H1 (cell line): ENCODE measurements at regions not wholly inside any gene's neighbourhood (a gene's known extent, or its start where the extent isn't known, plus 50 kb on each side); places are given as distances from the start of the nearest gene placed in this dataset.
A peak's percentile ranks its signal among the peaks of the same experiment; 100 is the strongest.

ENCODE experiments used
- CTCF ChIA-PET: fragments of 300-600 bp; sonication (Branson Sonifier 250); formaldehyde crosslinking; loops from one replicate; lab custom pipeline; 2021; ENCODE audit not compliant: partially characterized antibody; lab: Charles Lee
- POLR2A ChIA-PET: fragments of 300-600 bp; sonication (Branson Sonifier 250); formaldehyde crosslinking; loops from one replicate; lab custom pipeline; 2021; ENCODE audit warnings: inconsistent platforms; ENCODE audit not compliant: partially characterized antibody; lab: Charles Lee
- DNase-seq, 2 experiments: peaks; one replicate each; pipeline versions ENCODE4 v3.0.0 to v3.0.0-alpha.2; 2010 to 2022; ENCODE audit warnings: low spot score in 2 of 2, low read depth in 1 of 2, mixed read lengths in 1 of 2
- FAIRE-seq: peaks from 2 replicates; lab custom pipeline; 2011; peaks lifted over from hg19 to GRCh38; lab: Jason Lieb, UNC
- H2AFZ ChIP-seq: 2 replicates; pipeline ENCODE4 v1.8.1; 2012; ENCODE audit warnings: low read length, inconsistent platforms
- H2AK5ac ChIP-seq: 2 replicates; pipeline ENCODE4 v1.6.1; 2013; ENCODE audit warnings: low read depth, low read length
- H2BK120ac ChIP-seq: replicated peaks from 2 replicates; pipeline ENCODE3; 2013; ENCODE audit warnings: low read depth, low read length, inconsistent platforms
- H2BK12ac ChIP-seq: 2 replicates; pipeline ENCODE4 v1.6.1; 2013; ENCODE audit warnings: low read depth, low read length
- H2BK15ac ChIP-seq: 2 replicates; pipeline ENCODE4 v1.6.1; 2013; ENCODE audit warnings: low read length
- H2BK20ac ChIP-seq: 2 replicates; pipeline ENCODE4 v1.6.1; 2013; ENCODE audit warnings: low read length
- H2BK5ac ChIP-seq: 2 replicates; pipeline ENCODE4 v1.6.1; 2013; ENCODE audit warnings: low read depth, low read length
- H3K14ac ChIP-seq: 2 replicates; pipeline ENCODE4 v1.6.1; 2013; ENCODE audit warnings: inconsistent platforms; ENCODE audit not compliant: insufficient read length
- H3K18ac ChIP-seq: 2 replicates; pipeline ENCODE4 v1.6.1; 2013; ENCODE audit warnings: low read length; ENCODE audit errors: extremely low read depth
- H3K23ac ChIP-seq: 2 replicates; pipeline ENCODE4 v1.6.1; 2013; ENCODE audit warnings: inconsistent platforms; ENCODE audit not compliant: insufficient read length
- H3K23me2 ChIP-seq: 2 replicates; pipeline ENCODE4 v1.6.1; 2013; ENCODE audit warnings: low read depth, low read length
- H3K27ac ChIP-seq: 2 replicates; pipeline ENCODE4 v1.6.1; 2011; ENCODE audit warnings: low read depth, low read length, inconsistent platforms
- H3K27me3 ChIP-seq, 4 experiments: replicated peaks in 1 of 4; 1 replicate in 1 of 4; 2 replicates in 3 of 4; pipeline versions ENCODE4 v1.6.1 to v1.8.1; 2011 to 2013; ENCODE audit warnings: low read length in 3 of 4, mild to moderate bottlenecking in 3 of 4, inconsistent platforms in 2 of 4, mixed read lengths in 2 of 4, moderate library complexity in 1 of 4; ENCODE audit not compliant: control insufficient read depth in 3 of 4, insufficient read depth in 3 of 4; ENCODE audit errors: extremely low read depth in 1 of 4
- H3K36me3 ChIP-seq, 4 experiments: 2 replicates each; pipeline versions ENCODE4 v1.6.1 to v1.8.1; 2011 to 2013; ENCODE audit warnings: mild to moderate bottlenecking in 4 of 4, low read length in 3 of 4, moderate library complexity in 2 of 4, control low read depth in 1 of 4, inconsistent platforms in 1 of 4; ENCODE audit not compliant: insufficient read depth in 4 of 4, control insufficient read depth in 2 of 4
- H3K4ac ChIP-seq: replicated peaks from 2 replicates; pipeline ENCODE3; 2013; ENCODE audit warnings: low read length, low read depth, mixed read lengths, inconsistent platforms; ENCODE audit not compliant: insufficient read length
- H3K4me1 ChIP-seq, 4 experiments: replicated peaks in 1 of 4; 1 replicate in 1 of 4; 2 replicates in 3 of 4; pipeline versions ENCODE4 v1.6.1 to v1.8.1; 2011 to 2013; ENCODE audit warnings: low read length in 3 of 4, inconsistent platforms in 2 of 4, mixed read lengths in 1 of 4; ENCODE audit not compliant: insufficient read depth in 4 of 4, control insufficient read depth in 3 of 4
- H3K4me2 ChIP-seq, 2 experiments: 2 replicates each; pipeline versions ENCODE4 v1.6.1 to v1.8.1; 2011 to 2013; ENCODE audit warnings: low read depth in 2 of 2, low read length in 2 of 2, control low read depth in 1 of 2, inconsistent platforms in 1 of 2, mild to moderate bottlenecking in 1 of 2; ENCODE audit not compliant: insufficient read depth in 1 of 2
- H3K4me3 ChIP-seq, 4 experiments: fragments of 200-600, 300-600 bp in 1 of 4; sonication (generic), shearing (Covaris generic), sonication (Bioruptor Twin) in 1 of 4; 2 replicates each; pipeline versions ENCODE4 v1.5.1 to v1.8.1; 2011 to 2016; ENCODE audit warnings: low read length in 4 of 4, low read depth in 3 of 4, control low read depth in 2 of 4, inconsistent platforms in 2 of 4, mild to moderate bottlenecking in 2 of 4, mixed read lengths in 1 of 4, moderate library complexity in 1 of 4; ENCODE audit not compliant: insufficient read depth in 2 of 4; ENCODE audit errors: extremely low read depth in 1 of 4
- H3K56ac ChIP-seq: replicated peaks from 2 replicates; pipeline ENCODE3; 2013; ENCODE audit warnings: low read depth, mild to moderate bottlenecking, mixed read lengths, low read length, inconsistent platforms; ENCODE audit not compliant: insufficient read length
- H3K79me1 ChIP-seq: 2 replicates; pipeline ENCODE4 v1.6.1; 2013; ENCODE audit warnings: low read depth, low read length, control low read depth
- H3K79me2 ChIP-seq, 2 experiments: 2 replicates each; pipeline versions ENCODE4 v1.6.1 to v1.8.1; 2012 to 2013; ENCODE audit warnings: low read length in 2 of 2, mild to moderate bottlenecking in 2 of 2, inconsistent platforms in 1 of 2; ENCODE audit not compliant: insufficient read depth in 2 of 2, control insufficient read depth in 1 of 2
- H3K9ac ChIP-seq, 4 experiments: replicated peaks in 1 of 4; 1 replicate in 1 of 4; 2 replicates in 3 of 4; pipeline versions ENCODE4 v1.6.1 to v1.8.1; 2011 to 2013; ENCODE audit warnings: low read depth in 3 of 4, low read length in 3 of 4, control low read depth in 2 of 4, mild to moderate bottlenecking in 2 of 4, moderate library complexity in 2 of 4, inconsistent platforms in 1 of 4; ENCODE audit errors: extremely low read depth in 1 of 4
- H3K9me3 ChIP-seq, 2 experiments: 2 replicates each; pipeline versions ENCODE4 v1.6.1 to v1.8.1; 2012 to 2013; ENCODE audit warnings: mild to moderate bottlenecking in 2 of 2, moderate library complexity in 2 of 2, control low read depth in 1 of 2, inconsistent platforms in 1 of 2, low read depth in 1 of 2, low read length in 1 of 2, mixed read lengths in 1 of 2; ENCODE audit not compliant: insufficient read depth in 2 of 2
- H4K20me1 ChIP-seq, 2 experiments: replicated peaks in 1 of 2; 2 replicates each; pipeline versions ENCODE3 to v1.8.1; 2011 to 2013; ENCODE audit warnings: inconsistent platforms in 2 of 2, low read length in 2 of 2, mild to moderate bottlenecking in 1 of 2; ENCODE audit not compliant: insufficient read depth in 2 of 2, control insufficient read depth in 1 of 2
- H4K5ac ChIP-seq: 2 replicates; pipeline ENCODE4 v1.6.1; 2013; ENCODE audit warnings: low read length, low read depth, mixed read lengths, inconsistent platforms; ENCODE audit not compliant: insufficient read length
- H4K8ac ChIP-seq: 2 replicates; pipeline ENCODE4 v1.8.0; 2013; ENCODE audit warnings: mild to moderate bottlenecking, moderate library complexity, low read length, inconsistent platforms; ENCODE audit not compliant: insufficient read depth; ENCODE audit errors: extremely low read depth
- H4K91ac ChIP-seq: replicated peaks from 2 replicates; pipeline ENCODE3; 2013; ENCODE audit warnings: low read length, mixed read lengths, inconsistent platforms; ENCODE audit not compliant: insufficient read length
- CHD2 ChIP-seq: IDR thresholded peaks from 2 replicates; pipeline ENCODE4 v1.6.1; 2012; ENCODE audit warnings: low read length, improper control_type of control experiment
- CTBP2 ChIP-seq: IDR thresholded peaks from 2 replicates; pipeline ENCODE4 v1.7.0; 2011; ENCODE audit warnings: borderline replicate concordance, mild to moderate bottlenecking, moderate library complexity, mixed read lengths, low read length; ENCODE audit not compliant: insufficient read depth, insufficient read length
- GABPA ChIP-seq: IDR thresholded peaks from 2 replicates; pipeline ENCODE4 v1.6.1; 2011; ENCODE audit warnings: mild to moderate bottlenecking, low read length, moderate library complexity, borderline replicate concordance; ENCODE audit not compliant: insufficient read depth
- GTF2F1 ChIP-seq: IDR thresholded peaks from 2 replicates; pipeline ENCODE4 v1.6.1; 2012; ENCODE audit warnings: low read depth, low read length, improper control_type of control experiment, borderline replicate concordance
- PHF8 ChIP-seq: fragments of 200-600 bp; sonication (generic); conservative IDR thresholded peaks from 2 replicates; pipeline ENCODE4 v1.7.1; 2012; ENCODE audit warnings: low read depth, mild to moderate bottlenecking, inconsistent platforms, low read length, moderate library complexity
- POU5F1 ChIP-seq: IDR thresholded peaks from 2 replicates; pipeline ENCODE4 v1.6.1; 2011; ENCODE audit warnings: low read depth, mild to moderate bottlenecking, low read length, moderate library complexity
- RAD21 ChIP-seq, 2 experiments: IDR thresholded peaks in 1 of 2; conservative IDR thresholded peaks in 1 of 2; 2 replicates each; pipeline ENCODE4 v1.6.1; 2011; ENCODE audit warnings: low read depth in 2 of 2, low read length in 2 of 2, improper control_type of control experiment in 1 of 2, inconsistent platforms in 1 of 2, mild to moderate bottlenecking in 1 of 2, moderate library complexity in 1 of 2
- RNF2 ChIP-seq: fragments of 200-900, 300-1000 bp; sonication (generic); IDR thresholded peaks from 2 replicates; pipeline ENCODE4 v1.7.1; 2016; ENCODE audit warnings: borderline replicate concordance, low read depth, mild to moderate bottlenecking, antibody characterized with exemption, low read length; ENCODE audit not compliant: poor library complexity, severe bottlenecking; ENCODE audit errors: missing control alignments
- WGBS, 2 experiments: shearing (Covaris generic) in 1 of 2; methylation state at CpG; one replicate each; pipeline versions ENCODE4 v1.1.6 to v1.1.7; 2013 to 2015; ENCODE audit warnings: low lambda C conversion rate in 2 of 2, mixed read lengths in 2 of 2, inconsistent platforms in 1 of 2, low coverage in 1 of 2, missing lambda C conversion rate in 1 of 2; ENCODE audit not compliant: insufficient replicate concordance in 2 of 2, insufficient coverage in 1 of 2, insufficient read length in 1 of 2; ENCODE audit errors: extremely low coverage in 1 of 2, missing lambda C conversion rate in 1 of 2; 5-methylcytosine and 5-hydroxymethylcytosine counted together

DNA sequence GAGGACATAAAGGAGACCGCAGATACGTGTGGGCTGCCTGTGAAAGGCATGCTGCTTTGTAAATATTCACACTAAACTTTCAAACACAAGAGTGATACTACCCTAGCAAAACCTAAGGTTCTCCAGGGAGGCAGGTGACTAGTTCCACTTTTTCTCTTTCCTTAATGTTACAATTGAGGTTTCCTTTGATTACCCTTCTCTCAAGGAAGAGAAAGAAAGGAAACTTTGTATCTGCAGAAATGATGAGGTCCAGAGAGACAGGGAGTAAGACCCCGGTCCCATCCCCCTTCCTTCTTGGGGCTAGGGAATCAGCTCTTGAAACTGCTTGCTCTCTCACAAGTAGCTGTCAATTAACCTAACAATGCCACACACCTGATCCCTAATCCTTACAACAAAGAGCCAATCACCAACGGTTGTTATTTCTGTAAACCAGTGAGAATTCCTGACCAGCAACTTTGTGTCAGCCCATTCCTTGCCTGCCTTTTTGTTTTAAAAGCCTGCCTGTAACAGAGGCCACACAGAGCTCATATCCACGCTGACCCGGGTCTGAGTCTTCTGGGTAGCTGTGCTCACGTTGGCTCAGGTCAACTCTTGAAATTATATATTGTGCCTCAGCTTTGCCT is 754.8 kb upstream of the FRG1 start:
- H3K23me2 ChIP-seq: no peaks in the 10 kb centered on the region
- no peak overlapping the region for H4K8ac ChIP-seq
- H3K27me3 ChIP-seq: no peaks in the 10 kb centered on the region
- H2BK12ac ChIP-seq: peak overlapping the region; percentile 77
- H3K56ac ChIP-seq: no peak overlapping the region
- H3K4me1 ChIP-seq: peaks cover 5 to 16% (median 14%) of the 10 kb centered on the region in 4 experiments; a peak in 5 of 7 replicates
- peak overlapping the region; percentile 56 for H2BK120ac ChIP-seq
- FAIRE-seq (peak; percentile 100), DNase-seq (peak in 1 of 2 experiments; percentile 76)
- H2AFZ ChIP-seq: no peak overlapping the region
- peak overlapping the region in 2 of 4 experiments; percentile 5 to 37; a peak in 2 of 8 replicates for H3K4me3 ChIP-seq
- H3K14ac ChIP-seq: no peak overlapping the region
- no peak overlapping the region for H3K23ac ChIP-seq
- WGBS, 2 experiments: 11% methylated on average over 7 of the region's 7 CpGs; no CpG with 5 or more reads in 1 of the 2 experiments
- peak overlapping the region; percentile 51 for H4K91ac ChIP-seq
- H3K18ac ChIP-seq: peak overlapping the region; percentile 52
- H2BK5ac ChIP-seq: peak overlapping the region; percentile 42; the same call in 1 of the 2 replicates
- no peaks in the 10 kb centered on the region for H3K79me1 ChIP-seq
- ChIA-PET CTCF (interaction anchor here (0.5 to 1.8 kb wide), 7 partner anchors 9 to 1166 kb away, joined by 3 to 6 read pairs (median 4); no protein-coding TSS in a partner anchor), POLR2A (interaction anchor here (1.0 to 1.6 kb wide), 4 partner anchors 9 to 1076 kb away, joined by 3 to 9 read pairs (median 4); partner anchors contain the start of gene TRIML2)
- peak overlapping the region; percentile 85 for H4K5ac ChIP-seq
- peaks cover 3 to 6% of the 10 kb centered on the region in 2 experiments; a peak in 2 of 4 replicates for H3K9me3 ChIP-seq
- no peak overlapping the region; a peak in 1 of 7 replicates for H3K9ac ChIP-seq
- H3K4ac ChIP-seq: no peak overlapping the region
- H2AK5ac ChIP-seq: no peak overlapping the region
- peaks cover 0 to 4% (median 0%) of the 10 kb centered on the region in 4 experiments; a peak in 2 of 8 replicates for H3K36me3 ChIP-seq
- H2BK15ac ChIP-seq: 0 out of 2 replicates have a peak overlapping the region, but pooled peaks have one; percentile 32
- peak overlapping the region; percentile 72 for H3K27ac ChIP-seq
- peak overlapping the region; percentile 28 to 43 for H3K4me2 ChIP-seq
- no peaks in the 10 kb centered on the region for H3K79me2 ChIP-seq
- H2BK20ac ChIP-seq: peak overlapping the region; percentile 94; the same call in 1 of the 2 replicates
- no peaks in the 10 kb centered on the region for H4K20me1 ChIP-seq
- no peak for TF ChIP-seq POU5F1
- TF ChIP-seq CTBP2: no peak
- TF ChIP-seq GTF2F1: no peak
- no peak for TF ChIP-seq RNF2
- TF ChIP-seq GABPA: no peak
- 0 out of 4 replicates have a peak, but pooled peaks of 1 of the 2 experiments have one; percentile 9 for TF ChIP-seq RAD21 (IDR thresholded peaks at IDR 0.05 in 1 of 2, conservative IDR thresholded peaks at IDR 0.05 in 1 of 2; ENCODE audit: low read depth in 2 of 2, low read length in 2 of 2)
- TF ChIP-seq PHF8: no peak
- peak; percentile 63; the same call in 1 of the 2 replicates for TF ChIP-seq CHD2
